GM12878 (cell line): ENCODE measurements at regions not wholly inside any gene's neighbourhood (a gene's known extent, or its start where the extent isn't known, plus 50 kb on each side); places are given as distances from the start of the nearest gene placed in this dataset.

ENCODE experiments used
- ATAC-seq: fragments of 200-7000 bp; cut with Tn5 transposase; 3 replicates; pipeline ENCODE4 v1.9.1; 2020; ENCODE audit warnings: mild to moderate bottlenecking, moderate library complexity
- BruUV-seq: library from RNA; stranded (reverse); fragments of 400-500 nt; replicated peaks from 2 replicates; lab custom pipeline; 2021; lab: Mats Ljungman, UMichigan
- CTCF ChIA-PET: fragments of 300-600 bp; sonication (Branson Sonifier 250); formaldehyde crosslinking; extraction: SDS; loops from one replicate; lab custom pipeline; 2021; ENCODE audit warnings: inconsistent platforms; lab: Yijun Ruan, JAX
- POLR2A ChIA-PET: fragments of 350-600 bp; formaldehyde crosslinking; extraction: SDS; loops from one replicate; lab custom pipeline; 2021; ENCODE audit warnings: inconsistent platforms; lab: Charles Lee
- RAD21 ChIA-PET: fragments of 300-600 bp; sonication (Branson Sonifier 250); formaldehyde crosslinking; loops from one replicate; lab custom pipeline; 2023; ENCODE audit warnings: antibody characterized with exemption; ENCODE audit not compliant: unreplicated experiment; lab: Charles Lee
- SMC1A ChIA-PET: fragments of 300-600 bp; sonication (Branson Sonifier 250); formaldehyde crosslinking; loops from one replicate; lab custom pipeline; 2023; ENCODE audit not compliant: unreplicated experiment, uncharacterized antibody; lab: Charles Lee
- DNase-seq: peaks from one replicate; pipeline ENCODE4 v3.0.0-alpha.2; 2011; ENCODE audit warnings: low read depth, low spot score
- FAIRE-seq: peaks from 3 replicates; lab custom pipeline; 2011; peaks lifted over from hg19 to GRCh38; lab: Jason Lieb, UNC
- H2AFZ ChIP-seq: 2 replicates; pipeline ENCODE4 v1.6.0; 2011; ENCODE audit warnings: low read depth, low read length, control low read depth; ENCODE audit not compliant: control insufficient read depth
- H3K27ac ChIP-seq: 2 replicates; pipeline ENCODE4 v1.5.1; 2011; ENCODE audit warnings: control low read depth; ENCODE audit not compliant: control insufficient read depth, insufficient read depth
- H3K27me3 ChIP-seq, 2 experiments: replicated peaks in 1 of 2; 2 replicates each; pipeline versions ENCODE4 v1.6.0 to v1.6.1; 2011; ENCODE audit warnings: low read length in 1 of 2; ENCODE audit not compliant: control insufficient read depth in 2 of 2, insufficient read depth in 2 of 2
- H3K36me3 ChIP-seq, 2 experiments: 2 replicates each; pipeline ENCODE4 v1.5.1; 2011; ENCODE audit warnings: low read length in 1 of 2; ENCODE audit not compliant: control insufficient read depth in 2 of 2, insufficient read depth in 2 of 2
- H3K4me1 ChIP-seq: 2 replicates; pipeline ENCODE4 v1.6.1; 2011; ENCODE audit warnings: mild to moderate bottlenecking, low read length, moderate library complexity, mixed read lengths; ENCODE audit not compliant: control insufficient read depth, insufficient read depth
- H3K4me2 ChIP-seq: 2 replicates; pipeline ENCODE4 v1.6.0; 2011; ENCODE audit warnings: control low read depth; ENCODE audit not compliant: control insufficient read depth, insufficient read depth
- H3K4me3 ChIP-seq: fragments of 200-600 bp; sonication (generic); 2 replicates; pipeline ENCODE4 v1.5.1; 2016
- H3K79me2 ChIP-seq: 2 replicates; pipeline ENCODE4 v1.6.0; 2011; ENCODE audit warnings: low read length; ENCODE audit not compliant: control insufficient read depth, insufficient read depth
- H3K9ac ChIP-seq: 2 replicates; pipeline ENCODE4 v1.8.0; 2011; ENCODE audit warnings: low read length, control low read depth, mixed read lengths; ENCODE audit not compliant: control insufficient read depth, insufficient read depth
- H3K9me3 ChIP-seq: replicated peaks from 3 replicates; pipeline ENCODE4 v1.5.1; 2011; ENCODE audit warnings: mild to moderate bottlenecking, low read length; ENCODE audit not compliant: control insufficient read depth, insufficient read depth
- H4K20me1 ChIP-seq: 2 replicates; pipeline ENCODE4 v1.6.0; 2011; ENCODE audit not compliant: control insufficient read depth, insufficient read depth
- ATF7 ChIP-seq: fragments of 450-650 bp; IDR thresholded peaks from 2 replicates; pipeline ENCODE4 v1.6.1; 2016; ENCODE audit warnings: low read depth, mild to moderate bottlenecking
- BCLAF1 ChIP-seq: fragments of 450-650 bp; IDR thresholded peaks from 2 replicates; pipeline ENCODE4 v1.6.1; 2017; ENCODE audit warnings: antibody characterized with exemption, mild to moderate bottlenecking, moderate library complexity
- CBFB ChIP-seq: IDR thresholded peaks from 2 replicates; pipeline ENCODE4 v1.6.1; 2016; ENCODE audit warnings: antibody characterized with exemption, low read depth
- CBX5 ChIP-seq: sonication (generic); IDR thresholded peaks from 2 replicates; pipeline ENCODE4 v1.6.1; 2016; ENCODE audit warnings: low read depth, moderate library complexity, mild to moderate bottlenecking, inconsistent platforms
- HDAC6 ChIP-seq: fragments of 200-600 bp; sonication (generic); IDR thresholded peaks from one replicate; pipeline ENCODE4 v1.8.0; 2017; ENCODE audit warnings: antibody characterized with exemption; ENCODE audit not compliant: unreplicated experiment
- NRF1 ChIP-seq: conservative IDR thresholded peaks from 2 replicates; pipeline ENCODE4 v1.6.1; 2011; ENCODE audit warnings: mild to moderate bottlenecking, low read depth, low read length, improper control_type of control experiment
- RELA ChIP-seq: fragments of 450-650 bp; IDR thresholded peaks from 2 replicates; pipeline ENCODE4 v1.8.0; 2014; ENCODE audit warnings: borderline replicate concordance; ENCODE audit not compliant: partially characterized antibody
- STAT3 ChIP-seq: IDR thresholded peaks from 2 replicates; pipeline ENCODE4 v1.6.1; 2011; ENCODE audit warnings: low read depth, low read length, improper control_type of control experiment
- WGBS: methylation state at CpG from one replicate; pipeline ENCODE4 v1.1.6; 2016; ENCODE audit warnings: low lambda C conversion rate; ENCODE audit not compliant: insufficient replicate concordance, insufficient coverage; ENCODE audit errors: missing lambda C conversion rate; 5-methylcytosine and 5-hydroxymethylcytosine counted together
- in situ Hi-C: fragments of 300-500 bp; cut with MboI; formaldehyde crosslinking; loops from 9 replicates; pipeline ENCODE4 v1.14.3; 2018; ENCODE audit warnings: mixed read lengths
- intact Hi-C: fragments of 100-400 bp; cut with micrococcal nuclease; formaldehyde crosslinking; loops from one replicate; pipeline ENCODE4 v1.14.2; 2022; ENCODE audit not compliant: unreplicated experiment

GRCh38 chrX:455673-456072 is 69.0 kb upstream of the PPP2R3B start:
- intact Hi-C loops (no loop called here), in situ Hi-C loops (no loop called here)
- ChIA-PET SMC1A (no interaction called here), POLR2A (no interaction called here), RAD21 (no interaction called here), CTCF (no interaction called here)
- Histone ChIP-seq H3K4me1 (no peaks in the 10 kb centered on the region), H3K4me3 (no peak overlapping the region), H3K9me3 (no peaks in the 10 kb centered on the region; the same call in 2 of the 3 replicates), H2AFZ (no peak overlapping the region), H3K27me3 (no peaks in the 10 kb centered on the region), H4K20me1 (no peaks in the 10 kb centered on the region), H3K27ac (no peak overlapping the region), H3K36me3 (no peaks in the 10 kb centered on the region), H3K79me2 (no peaks in the 10 kb centered on the region), H3K9ac (no peak overlapping the region), H3K4me2 (no peak overlapping the region)
- BruUV-seq = no TSS peak
- TF ChIP-seq NRF1 = no peak
- TF ChIP-seq ATF7 = no peak
- DNase-seq = no peak
- 34% methylated on average over 9 of the region's 9 CpGs for WGBS
- no peak for ATAC-seq
- no peak for FAIRE-seq

- H3K9ac ChIP-seq = no peak overlapping the region
- no peak for FAIRE-seq
These were observed 69.4 kb upstream of the PPP2R3B start for GRCh38 chrX:456146-456545.

More at GRCh38 chrX:456146-456545, 69.4 kb upstream of the PPP2R3B start:
- Histone ChIP-seq H3K4me2 (no peak overlapping the region), H3K36me3 (no peaks in the 10 kb centered on the region), H3K9me3 (no peaks in the 10 kb centered on the region; the same call in 2 of the 3 replicates), H3K4me3 (no peak overlapping the region), H3K79me2 (no peaks in the 10 kb centered on the region), H2AFZ (no peak overlapping the region), H3K27me3 (no peaks in the 10 kb centered on the region), H3K4me1 (no peaks in the 10 kb centered on the region), H3K27ac (no peak overlapping the region), H4K20me1 (no peaks in the 10 kb centered on the region)
- TF ChIP-seq STAT3 = no peak
- TF ChIP-seq RELA = no peak
- TF ChIP-seq CBFB = no peak
- no peak for TF ChIP-seq BCLAF1
- no peak for TF ChIP-seq HDAC6
- TF ChIP-seq CBX5 = no peak
- no peak for DNase-seq
- intact Hi-C loops = no loop called here
- no TSS peak for BruUV-seq
- RAD21 ChIA-PET = no interaction called here
- POLR2A ChIA-PET = no interaction called here
- in situ Hi-C loops = no loop called here
- CTCF ChIA-PET = no interaction called here
- SMC1A ChIA-PET = no interaction called here
- no peak for ATAC-seq
